MM.1S (cell line): ENCODE measurements at regions not wholly inside any gene's neighbourhood (a gene's known extent, or its start where the extent isn't known, plus 50 kb on each side); places are given as distances from the start of the nearest gene placed in this dataset.
"Not testable (repeated sequence)": the region's sequence is repeated elsewhere in the genome, so short reads cannot be mapped to it uniquely, and the experiment has no call there.

ENCODE experiments used
- CTCF ChIP-seq: fragments of 300-600 bp; sonication (generic); IDR thresholded peaks from 2 replicates; pipeline ENCODE4 v1.5.1; 2016; ENCODE audit warnings: antibody characterized with exemption, low read length, mixed read lengths
- EZH2 ChIP-seq: fragments of 300-600 bp; sonication (generic); optimal IDR thresholded peaks from 2 replicates; pipeline ENCODE3; 2017; ENCODE audit warnings: low read depth, mild to moderate bottlenecking, antibody characterized with exemption, low read length, mixed read lengths
- EZH2phosphoT487 ChIP-seq: fragments of 300-600 bp; sonication (generic); IDR thresholded peaks from 2 replicates; pipeline ENCODE4 v1.6.1; 2018; ENCODE audit warnings: antibody characterized with exemption, low read length

DNA sequence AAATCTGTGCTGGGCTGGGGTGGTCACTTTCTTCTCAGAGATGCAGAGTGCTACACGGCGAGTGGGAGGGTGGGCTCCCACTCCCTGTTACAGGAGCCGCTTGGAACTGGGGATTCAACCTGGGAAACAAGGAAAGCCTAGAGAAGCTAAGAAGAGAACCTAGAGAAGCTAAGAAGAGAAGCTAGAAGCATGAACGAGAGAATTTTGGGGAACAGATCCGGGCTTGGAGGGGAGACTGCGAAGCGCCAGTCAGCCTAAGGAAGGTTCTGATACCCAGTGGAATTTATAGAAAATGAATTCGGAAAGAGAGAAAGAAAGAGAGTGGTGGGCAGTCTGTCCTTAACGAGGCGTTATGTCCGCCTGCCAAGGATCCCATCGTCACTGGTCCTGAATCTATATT is 492.0 kb downstream of the PRIM2 start:
- TF ChIP-seq CTCF, EZH2, EZH2phosphoT487: not testable (repeated sequence)
